ENCODE measurements at regions not wholly inside any gene's neighbourhood (a gene's known extent, or its start where the extent isn't known, plus 50 kb on each side); places are given as distances from the start of the nearest gene placed in this dataset.

GRCh38 chr20:60894091-60894490 lies 358.0 kb upstream of the CDH4 start:
- Histone ChIP-seq H3K4me3 (ENCODE audit: low read depth, low read length) (no peak overlapping the region), H3K36me3 (ENCODE audit: control insufficient read depth in 2 of 2, insufficient read depth in 1 of 2, low read length in 2 of 2) (no peaks in the 10 kb centered on the region), H3K4me1 (ENCODE audit: control insufficient read depth, insufficient read depth, low read length) (no peaks in the 10 kb centered on the region), H3K27ac (ENCODE audit: extremely low read depth, low read depth, low read length) (no peak overlapping the region), H3K9me3 (ENCODE audit: control insufficient read depth, insufficient read depth, low read depth, low read length) (no peaks in the 10 kb centered on the region)
- ChIA-PET POLR2A (no interaction called here), CTCF (no interaction called here)
- TF ChIP-seq ZNF530 (tag by site-specific recombination; IDR thresholded peaks at IDR 0.05; ENCODE audit: low read depth) = no peak
- no peak for TF ChIP-seq HIC1 (tag by site-specific recombination; IDR thresholded peaks at IDR 0.05)
- no peak for TF ChIP-seq ZNF391 (tag by site-specific recombination; IDR thresholded peaks at IDR 0.05; ENCODE audit: borderline replicate concordance, low read depth)
- no peak for TF ChIP-seq ZBTB10 (tag by site-specific recombination; IDR thresholded peaks at IDR 0.05)
- TF ChIP-seq KLF8 (tag by site-specific recombination; IDR thresholded peaks at IDR 0.05) = no peak
- TF ChIP-seq GLI2 (tag by site-specific recombination; IDR thresholded peaks at IDR 0.05; ENCODE audit: borderline replicate concordance, low read depth) = no peak
- TF ChIP-seq ZNF148 (tag by site-specific recombination; IDR thresholded peaks at IDR 0.05; ENCODE audit: borderline replicate concordance) = no peak
- no peak for TF ChIP-seq ZNF248 (tag by site-specific recombination; IDR thresholded peaks at IDR 0.05)
- TF ChIP-seq ZNF138 (tag by site-specific recombination; IDR thresholded peaks at IDR 0.05; ENCODE audit: borderline replicate concordance) = no peak
- no peak for TF ChIP-seq HOXD13 (CRISPR knock-in tag; IDR thresholded peaks at IDR 0.05; ENCODE audit: borderline replicate concordance)
- no peak for TF ChIP-seq OVOL3 (tag by site-specific recombination; IDR thresholded peaks at IDR 0.05)

- Histone ChIP-seq H3K4me1 (ENCODE audit: control insufficient read depth, insufficient read depth, low read length) (no peaks in the 10 kb centered on the region), H3K4me3 (ENCODE audit: low read depth, low read length) (no peak overlapping the region), H3K9me3 (ENCODE audit: control insufficient read depth, insufficient read depth, low read depth, low read length) (no peaks in the 10 kb centered on the region), H3K36me3 (ENCODE audit: control insufficient read depth in 2 of 2, insufficient read depth in 1 of 2, low read length in 2 of 2) (no peaks in the 10 kb centered on the region), H3K27ac (ENCODE audit: extremely low read depth, low read depth, low read length) (no peak overlapping the region)
- ChIA-PET CTCF (no interaction called here), POLR2A (no interaction called here)
- TF ChIP-seq ZBTB26 (tag by site-specific recombination; optimal IDR thresholded peaks at IDR 0.05) (peak; percentile 11), ZNF214 (tag by site-specific recombination; IDR thresholded peaks at IDR 0.05; ENCODE audit: borderline replicate concordance) (no peak), ZNF639 (tag by site-specific recombination; IDR thresholded peaks at IDR 0.05) (no peak), ZNF623 (tag by site-specific recombination; IDR thresholded peaks at IDR 0.05) (no peak), TSHZ1 (tag by site-specific recombination; IDR thresholded peaks at IDR 0.05; ENCODE audit: borderline replicate concordance) (no peak), ZNF146 (tag by site-specific recombination; IDR thresholded peaks at IDR 0.05) (no peak), ZNF366 (tag by site-specific recombination; conservative IDR thresholded peaks at IDR 0.05) (no peak), ZNF791 (tag by site-specific recombination; IDR thresholded peaks at IDR 0.05) (peak; percentile 45; the same call in 1 of the 2 replicates), ZNF112 (tag by site-specific recombination; IDR thresholded peaks at IDR 0.05) (0 out of 2 replicates have a peak, but pooled peaks have one; percentile 2), ZNF416 (tag by site-specific recombination; IDR thresholded peaks at IDR 0.05) (no peak)
Measured at GRCh38 chr20:60895363-60896079, 356.5 kb upstream of the CDH4 start.

Data from HEK293 (cell line).